ENCODE measurements at regions not wholly inside any gene's neighbourhood (a gene's known extent, or its start where the extent isn't known, plus 50 kb on each side); places are given as distances from the start of the nearest gene placed in this dataset.

GRCh38 chr12:9387450-9387849 is 179.3 kb upstream of the PZP start:
- no peaks in the 10 kb centered on the region for H3K27me3 ChIP-seq
- no peaks in the 10 kb centered on the region for H3K36me3 ChIP-seq
- TF ChIP-seq CTCF (IDR thresholded peaks at IDR 0.05): no peak
- TF ChIP-seq POLR2A (IDR thresholded peaks at IDR 0.05): no peak
- 54 to 69% methylated on average over 2 of the region's 2 CpGs for WGBS, 2 donors
- H3K4me1 ChIP-seq: no peaks in the 10 kb centered on the region
- no peaks in the 10 kb centered on the region for H3K9me3 ChIP-seq
- no peak for DNase-seq
- no peak overlapping the region for H3K27ac ChIP-seq
- intact Hi-C loops (cut with DNase I): no loop called here
- H3K4me3 ChIP-seq: no peak overlapping the region

- H3K4me3 ChIP-seq: no peak overlapping the region
- no peaks in the 10 kb centered on the region for H3K9me3 ChIP-seq
- no peak for TF ChIP-seq CTCF (IDR thresholded peaks at IDR 0.05)
- TF ChIP-seq POLR2A (IDR thresholded peaks at IDR 0.05): no peak
- H3K36me3 ChIP-seq: no peaks in the 10 kb centered on the region
- no peaks in the 10 kb centered on the region for H3K27me3 ChIP-seq
- 63 to 81% methylated on average over 4 of the region's 4 CpGs for WGBS, 2 donors
- DNase-seq: no peak
- intact Hi-C loops (cut with DNase I): no loop called here
- no peak overlapping the region for H3K27ac ChIP-seq
- H3K4me1 ChIP-seq: no peaks in the 10 kb centered on the region
These were observed 175.4 kb upstream of the PZP start for GRCh38 chr12:9383585-9383984.

- 32 to 71% methylated on average over 2 of the region's 2 CpGs for WGBS, 2 donors
- Histone ChIP-seq H3K27me3 (no peaks in the 10 kb centered on the region), H3K4me3 (no peak overlapping the region), H3K9me3 (no peaks in the 10 kb centered on the region), H3K36me3 (no peaks in the 10 kb centered on the region), H3K27ac (no peak overlapping the region), H3K4me1 (no peaks in the 10 kb centered on the region)
- TF ChIP-seq POLR2A (IDR thresholded peaks at IDR 0.05) (no peak), CTCF (IDR thresholded peaks at IDR 0.05) (no peak)
- intact Hi-C loops (cut with DNase I): no loop called here
- DNase-seq: no peak
These were observed 173.4 kb upstream of the PZP start for GRCh38 chr12:9381619-9382018.

- Histone ChIP-seq H3K27ac (no peak overlapping the region), H3K9me3 (no peaks in the 10 kb centered on the region), H3K4me1 (no peaks in the 10 kb centered on the region), H3K36me3 (no peaks in the 10 kb centered on the region), H3K4me3 (no peak overlapping the region), H3K27me3 (no peaks in the 10 kb centered on the region)
- DNase-seq: no peak
- WGBS, 2 donors: 83 to 100% methylated on average over 4 of the region's 4 CpGs
- intact Hi-C loops (cut with DNase I): no loop called here
- TF ChIP-seq CTCF (IDR thresholded peaks at IDR 0.05) (no peak), POLR2A (IDR thresholded peaks at IDR 0.05) (no peak)
These were observed 172.5 kb upstream of the PZP start for GRCh38 chr12:9380650-9381049.

- Histone ChIP-seq H3K4me3 (no peak overlapping the region), H3K9me3 (no peaks in the 10 kb centered on the region), H3K36me3 (no peaks in the 10 kb centered on the region), H3K4me1 (no peaks in the 10 kb centered on the region), H3K27ac (no peak overlapping the region), H3K27me3 (no peaks in the 10 kb centered on the region)
- intact Hi-C loops (cut with DNase I): no loop called here
- DNase-seq: no peak
- WGBS, 2 donors: 84 to 87% methylated on average over 6 to 11 of the region's 11 CpGs
- no peak for TF ChIP-seq CTCF (IDR thresholded peaks at IDR 0.05)
- TF ChIP-seq POLR2A (IDR thresholded peaks at IDR 0.05): no peak
These were observed 171.0 kb upstream of the PZP start for GRCh38 chr12:9379023-9379742.

Measured in esophagus squamous epithelium (tissue), 5 donors.